NCI-H1417 (cell line): ENCODE measurements at regions not wholly inside any gene's neighbourhood (a gene's known extent, or its start where the extent isn't known, plus 50 kb on each side); places are given as distances from the start of the nearest gene placed in this dataset.
A peak's percentile ranks its signal among the peaks of the same experiment; 100 is the strongest.

Experiments
- DNase-seq, 3 experiments: peaks; one replicate each; lab custom pipeline; 2025; lab: John Stamatoyannopoulos, UW

- no peak for DNase-seq
Measured at GRCh38 chr3:148149556-148149955, 548.1 kb upstream of the AGTR1 start.

GRCh38 chr3:148150141-148150540 is 547.6 kb upstream of the AGTR1 start:
- DNase-seq: no peak

- no peak for DNase-seq
Measured at GRCh38 chr3:148158210-148158609, 539.5 kb upstream of the AGTR1 start.

GRCh38 chr3:148162132-148162531 is 535.6 kb upstream of the AGTR1 start:
- peak in 1 of 3 experiments; percentile 11 for DNase-seq

- no peak for DNase-seq
Measured at GRCh38 chr3:148168347-148168746, 529.4 kb upstream of the AGTR1 start.

- DNase-seq: no peak
Measured at GRCh38 chr3:148173851-148174250, 523.9 kb upstream of the AGTR1 start.

- DNase-seq: no peak
Measured at GRCh38 chr3:148175214-148175613, 522.5 kb upstream of the AGTR1 start.

GRCh38 chr3:148178503-148178902 is 519.2 kb upstream of the AGTR1 start:
- peak in 2 of 3 experiments; percentile 33 to 75 for DNase-seq

GRCh38 chr3:148184798-148185197 is 512.9 kb upstream of the AGTR1 start:
- DNase-seq: no peak

- no peak for DNase-seq
Measured at GRCh38 chr3:148186881-148187280, 510.8 kb upstream of the AGTR1 start.

- DNase-seq: no peak
Measured at GRCh38 chr3:148187296-148187695, 510.4 kb upstream of the AGTR1 start.

- peak in 1 of 3 experiments; percentile 34 for DNase-seq
Measured at GRCh38 chr3:148190441-148190990, 507.2 kb upstream of the AGTR1 start.

- DNase-seq: no peak
Measured at GRCh38 chr3:148191966-148192365, 505.7 kb upstream of the AGTR1 start.

- no peak for DNase-seq
Measured at GRCh38 chr3:148197061-148197460, 500.6 kb upstream of the AGTR1 start.

GRCh38 chr3:148202386-148202785 is 495.3 kb upstream of the AGTR1 start:
- DNase-seq: no peak

- DNase-seq: peak in 2 of 3 experiments; percentile 34 to 76
Measured at GRCh38 chr3:148203297-148204010, 494.2 kb upstream of the AGTR1 start.

- peak in 1 of 3 experiments; percentile 68 for DNase-seq
Measured at GRCh38 chr3:148204131-148204530, 493.6 kb upstream of the AGTR1 start.

- DNase-seq: no peak
Measured at GRCh38 chr3:148205977-148206376, 491.7 kb upstream of the AGTR1 start.

GRCh38 chr3:148206446-148206845 is 491.3 kb upstream of the AGTR1 start:
- DNase-seq: no peak

GRCh38 chr3:148208975-148209374 is 488.7 kb upstream of the AGTR1 start:
- peak in 1 of 3 experiments; percentile 14 for DNase-seq

GRCh38 chr3:148211725-148212124 is 486.0 kb upstream of the AGTR1 start:
- DNase-seq: no peak

- DNase-seq: no peak
Measured at GRCh38 chr3:148214705-148215104, 483.0 kb upstream of the AGTR1 start.

- DNase-seq: no peak
Measured at GRCh38 chr3:148217317-148217716, 480.4 kb upstream of the AGTR1 start.

- DNase-seq: no peak
Measured at GRCh38 chr3:148218222-148218621, 479.5 kb upstream of the AGTR1 start.
